OCI-M1 (cell line): ENCODE measurements at regions not wholly inside any gene's neighbourhood (a gene's known extent, or its start where the extent isn't known, plus 50 kb on each side); places are given as distances from the start of the nearest gene placed in this dataset.
"Not testable (repeated sequence)": the region's sequence is repeated elsewhere in the genome, so short reads cannot be mapped to it uniquely, and the experiment has no call there.

Source experiments
- DNase-seq: peaks from one replicate; lab custom pipeline; 2025; lab: John Stamatoyannopoulos, UW

- DNase-seq = no peak
Measured at GRCh38 chr5:136740228-136740627, 374.9 kb upstream of the TRPC7 start.

DNA sequence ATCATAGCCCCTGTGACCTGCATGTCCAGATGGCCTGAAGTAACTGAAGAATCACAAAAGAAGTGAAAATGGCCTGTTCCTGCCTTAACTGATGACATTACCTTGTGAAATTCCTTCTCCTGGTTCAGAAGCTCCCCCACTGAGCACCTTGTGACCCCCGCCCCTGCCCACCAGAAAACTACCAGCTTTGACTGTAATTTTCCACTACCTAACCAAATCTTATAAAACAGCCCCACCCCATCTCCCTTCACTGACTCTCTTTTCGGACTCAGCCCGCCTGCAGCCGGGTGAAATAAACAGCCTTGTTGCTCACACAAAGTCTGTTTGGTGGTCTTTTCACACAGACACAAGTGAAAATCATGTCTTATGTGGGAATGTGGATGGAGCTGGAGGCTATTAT, 373.9 kb upstream of the TRPC7 start:
- DNase-seq = not testable (repeated sequence)

DNA sequence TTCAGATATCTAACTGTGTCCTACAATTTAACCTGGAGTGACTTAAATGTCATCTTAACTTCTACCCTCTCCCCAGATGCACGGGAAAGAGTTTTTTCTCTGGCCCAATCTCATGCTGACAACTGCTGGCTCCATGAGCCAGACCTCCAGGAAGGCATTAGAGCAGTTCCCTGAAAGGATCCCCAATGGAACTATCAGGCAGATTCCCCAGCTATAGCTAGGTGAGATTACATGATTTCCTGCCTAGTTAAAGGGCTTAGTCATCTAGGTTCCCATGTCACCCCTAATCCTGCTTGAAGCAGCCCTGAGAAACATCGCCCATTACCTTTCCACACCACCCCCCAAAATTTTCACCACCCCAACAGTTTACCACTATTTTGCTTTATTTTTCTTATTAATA, 373.5 kb upstream of the TRPC7 start:
- DNase-seq = no peak

DNA sequence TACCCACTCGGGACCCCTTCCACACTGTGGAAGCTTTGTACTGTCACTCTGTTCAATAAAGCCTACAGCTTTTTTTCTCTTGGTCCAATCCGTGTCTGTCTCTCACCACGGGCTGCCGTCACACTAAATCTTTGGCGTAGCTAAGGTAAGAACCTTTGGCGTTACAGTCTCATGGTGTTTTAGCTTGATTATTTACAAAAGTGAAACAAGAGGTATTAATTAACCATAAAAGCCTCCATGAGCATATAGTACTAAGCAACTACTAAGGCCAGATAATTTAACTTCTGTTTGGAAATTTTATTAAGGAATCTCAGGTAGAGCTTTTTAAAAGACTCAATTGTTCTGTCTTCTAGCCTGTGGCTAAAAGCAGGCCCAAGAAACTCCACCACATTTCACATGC, 370.7 kb upstream of the TRPC7 start:
- no peak for DNase-seq

DNA sequence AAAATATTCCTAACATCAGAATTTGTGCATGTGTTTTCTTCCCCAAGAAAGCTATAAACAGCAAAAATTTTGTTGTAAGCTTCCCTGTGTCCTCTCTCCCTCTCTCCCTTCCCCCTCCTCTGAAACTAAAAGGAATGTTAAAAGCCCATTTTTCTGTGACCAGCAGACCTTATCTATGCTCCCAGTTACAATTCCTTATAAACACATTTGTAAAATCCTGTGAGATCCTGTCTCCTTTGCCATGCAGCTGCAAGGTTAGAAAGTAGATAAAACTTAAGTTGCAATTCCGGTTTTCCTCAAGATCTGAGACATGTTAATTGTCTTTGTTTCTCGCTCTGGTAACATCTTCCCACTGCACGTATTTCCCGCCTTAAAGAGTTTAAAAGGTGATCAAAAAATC, 370.3 kb upstream of the TRPC7 start:
- not testable (repeated sequence) for DNase-seq

DNA sequence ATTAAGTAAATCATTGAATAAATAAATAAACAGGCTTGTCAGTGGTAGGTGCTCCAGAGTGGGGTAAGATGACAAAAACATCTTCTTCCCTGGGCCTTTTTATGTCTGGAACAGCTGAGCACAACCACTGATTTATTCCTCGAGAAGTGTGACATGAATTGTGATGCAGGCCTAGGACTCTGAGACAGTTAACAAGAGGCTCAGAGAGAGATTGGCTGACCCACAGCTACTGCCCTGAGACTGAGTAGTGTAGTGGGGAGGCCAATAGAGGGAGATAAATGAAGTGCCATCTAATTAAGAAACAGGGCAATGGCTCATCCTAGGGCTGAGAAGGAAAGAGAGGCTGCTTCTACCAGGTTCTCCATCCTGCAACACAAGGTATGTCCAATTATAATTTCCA, 369.3 kb upstream of the TRPC7 start:
- no peak for DNase-seq

DNA sequence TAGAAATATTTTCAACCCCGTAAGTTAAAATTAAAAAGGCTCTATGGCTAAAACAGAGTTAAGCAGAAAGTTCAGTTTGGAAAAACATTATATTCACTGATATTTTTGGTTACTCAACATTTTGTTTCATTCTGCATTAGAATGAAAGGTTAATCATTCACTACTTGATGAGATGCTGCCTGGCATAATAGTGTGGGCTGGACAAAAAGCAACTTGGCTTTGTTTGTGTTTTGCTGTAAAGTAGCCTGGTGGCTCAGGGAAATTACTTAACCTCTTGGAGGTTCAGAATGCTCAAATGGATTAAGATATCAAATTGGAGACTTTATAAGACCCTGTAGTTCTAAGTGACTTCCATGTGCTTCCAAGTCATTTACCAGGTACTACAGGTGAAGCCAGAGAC, 367.4 kb upstream of the TRPC7 start:
- no peak for DNase-seq

DNA sequence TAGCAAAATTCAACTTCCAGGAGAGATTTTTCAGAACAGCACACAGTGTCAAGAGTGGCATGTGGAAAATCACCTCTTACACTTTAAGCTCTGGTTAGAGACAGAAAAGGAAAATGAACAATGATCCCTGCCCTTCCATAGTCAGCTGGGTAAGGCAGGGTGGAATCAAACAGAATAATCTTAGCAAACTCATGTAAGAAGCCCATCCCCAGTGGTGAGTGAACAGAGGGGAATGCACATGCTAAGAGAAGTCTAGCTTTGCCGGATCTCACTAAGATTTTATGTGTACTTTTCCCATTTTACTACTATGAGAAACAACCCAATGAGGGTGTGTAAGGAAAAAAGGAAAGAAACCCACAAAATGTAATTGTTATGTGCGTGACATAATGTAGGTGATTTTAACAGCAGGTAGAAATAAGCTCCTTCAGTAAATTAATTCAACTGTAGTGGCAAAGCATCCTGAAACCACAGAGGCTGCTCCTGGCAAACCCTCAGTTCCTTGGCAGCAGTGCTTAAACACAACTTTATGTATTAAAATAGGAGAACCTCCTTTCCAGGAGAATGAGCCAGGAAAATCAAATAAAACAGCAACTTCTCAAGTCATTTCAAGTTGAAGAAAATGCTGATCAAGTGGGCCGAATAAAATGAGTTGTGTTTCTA, 366.0 kb upstream of the TRPC7 start:
- no peak for DNase-seq

DNA sequence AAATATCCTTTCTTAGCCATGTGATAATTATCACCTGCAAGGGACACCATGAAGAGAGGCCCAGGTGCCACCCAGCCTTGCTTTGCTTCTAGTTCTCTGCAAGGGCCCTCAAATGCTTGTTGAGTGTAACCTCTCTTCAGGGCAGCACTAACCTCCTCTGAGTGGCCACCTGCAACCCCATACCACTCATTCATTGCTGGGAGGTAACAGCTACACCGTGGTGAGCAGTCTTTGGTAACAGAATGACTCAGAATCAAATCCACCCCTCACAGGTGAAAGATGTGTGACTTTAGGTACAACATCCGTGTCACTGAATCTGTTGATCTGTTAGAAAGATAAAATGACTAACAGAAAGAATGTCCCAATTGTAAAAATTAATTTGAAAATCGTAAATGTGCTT, 365.1 kb upstream of the TRPC7 start:
- no peak for DNase-seq

GRCh38 chr5:136729901-136730355, 364.6 kb upstream of the TRPC7 start:
- no peak for DNase-seq

DNA sequence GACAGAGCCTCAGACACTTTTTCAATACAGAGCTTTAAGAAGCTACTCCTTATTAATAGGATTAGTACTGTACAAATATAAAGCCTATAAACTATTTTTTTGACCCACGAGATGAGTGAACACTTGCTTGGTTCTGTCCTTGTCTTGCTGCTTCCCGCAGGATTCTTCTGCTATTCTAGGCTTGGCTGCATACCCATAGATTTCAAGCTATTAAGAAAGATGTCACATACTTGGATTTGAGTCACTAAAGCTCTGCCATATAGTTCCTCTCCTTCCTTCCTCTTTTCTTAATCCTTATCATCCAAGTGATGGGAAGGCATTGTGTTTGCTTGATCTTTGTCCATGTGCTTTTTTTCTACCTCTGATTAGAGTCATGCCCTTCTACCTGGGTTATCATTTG, 361.2 kb upstream of the TRPC7 start:
- DNase-seq = no peak

GRCh38 chr5:136724161-136724560, 358.8 kb upstream of the TRPC7 start:
- no peak for DNase-seq

DNA sequence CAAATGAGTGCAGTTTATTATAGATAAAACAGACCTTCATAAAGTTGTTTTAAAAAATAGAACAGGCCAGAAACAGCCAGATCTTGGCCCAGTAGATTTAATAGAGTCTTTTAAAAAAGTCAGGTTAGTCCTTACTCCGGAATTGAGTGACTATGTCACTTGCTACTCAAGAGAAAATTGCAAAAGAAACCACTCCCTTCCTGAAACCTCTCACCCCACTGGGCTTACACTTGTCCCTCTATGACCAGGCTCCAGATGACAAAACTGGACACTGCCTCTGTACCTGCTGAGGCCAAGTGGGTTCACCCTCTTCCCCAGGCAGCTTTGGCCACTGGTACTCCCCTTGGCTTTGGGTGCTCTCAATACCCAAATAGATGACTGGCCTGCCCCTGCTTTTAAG, 357.2 kb upstream of the TRPC7 start:
- no peak for DNase-seq

DNA sequence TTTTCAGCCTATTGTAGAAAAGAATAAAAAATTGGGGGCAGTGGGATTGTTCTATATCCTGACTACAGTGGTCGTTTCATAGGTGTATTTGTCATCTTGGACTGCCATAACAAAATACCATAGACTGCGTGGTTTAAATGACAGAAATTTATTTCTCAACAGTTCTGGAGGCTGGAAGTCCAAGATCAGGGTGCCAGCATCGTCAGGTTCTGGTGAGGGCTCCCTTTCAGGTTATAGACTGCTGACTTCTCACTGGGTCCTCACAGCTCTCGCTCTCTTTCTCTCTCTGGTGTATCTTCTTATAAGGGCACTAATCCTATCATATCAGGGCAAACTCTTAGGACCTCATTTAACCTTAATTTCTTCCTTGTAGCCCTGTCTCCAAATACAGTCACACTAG, 356.7 kb upstream of the TRPC7 start:
- no peak for DNase-seq

DNA sequence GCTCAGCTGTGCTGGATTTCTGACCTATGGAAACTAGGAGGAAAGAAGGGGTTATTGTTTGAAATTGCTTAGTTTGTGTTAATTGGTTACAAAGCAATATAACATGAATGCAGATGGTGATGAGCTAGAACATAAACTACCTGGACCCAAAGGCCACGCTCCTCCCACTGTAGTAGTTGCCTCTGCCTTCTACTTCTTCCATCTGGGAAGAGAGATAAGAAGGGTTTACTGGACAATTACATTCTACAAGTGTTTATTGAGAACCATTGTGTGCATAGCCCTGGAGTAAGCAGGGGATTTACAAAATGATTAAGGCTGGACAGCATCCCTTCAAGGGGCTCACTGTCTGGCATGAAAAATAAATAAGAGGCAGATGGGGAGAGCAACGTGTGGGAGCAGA, 355.3 kb upstream of the TRPC7 start:
- no peak for DNase-seq

DNA sequence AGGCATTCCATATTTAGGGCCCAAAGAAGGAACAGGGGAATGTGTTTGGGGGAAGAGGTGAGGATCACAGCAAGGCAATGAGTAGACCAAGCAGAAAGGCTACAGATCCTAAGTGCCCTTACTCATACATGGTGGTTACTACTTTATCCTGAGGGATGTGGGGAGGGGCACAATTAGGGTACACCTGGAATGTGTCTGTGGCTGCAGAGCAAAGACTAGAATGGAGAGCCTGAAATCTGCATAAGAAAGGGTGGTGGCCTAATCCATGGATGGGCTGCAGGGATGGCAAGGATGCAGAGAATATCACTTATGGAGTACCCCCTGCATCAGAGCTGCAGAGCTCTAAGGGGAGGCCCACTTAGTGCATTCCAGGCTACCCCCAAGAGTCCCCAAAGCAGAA, 352.6 kb upstream of the TRPC7 start:
- no peak for DNase-seq

DNA sequence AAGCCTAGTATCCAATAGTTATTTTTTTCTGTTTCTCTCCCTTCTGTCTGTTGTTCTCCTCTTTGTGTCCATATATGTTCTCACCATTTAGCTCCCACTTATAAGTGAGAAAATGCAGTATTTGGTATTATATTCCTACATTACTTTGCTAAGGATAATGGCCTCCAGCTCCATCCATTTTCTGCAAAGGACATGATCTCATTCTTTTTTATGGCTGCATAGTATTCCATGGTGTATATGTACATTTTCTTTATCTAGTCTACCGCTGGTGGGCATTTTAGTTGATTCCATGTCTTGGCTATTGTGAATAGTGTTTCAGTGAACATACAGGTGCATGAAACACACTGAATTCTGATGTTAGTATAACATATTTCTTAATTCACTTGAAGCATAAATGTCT, 348.9 kb upstream of the TRPC7 start:
- no peak for DNase-seq

GRCh38 chr5:136712628-136713027, 347.3 kb upstream of the TRPC7 start:
- no peak for DNase-seq

DNA sequence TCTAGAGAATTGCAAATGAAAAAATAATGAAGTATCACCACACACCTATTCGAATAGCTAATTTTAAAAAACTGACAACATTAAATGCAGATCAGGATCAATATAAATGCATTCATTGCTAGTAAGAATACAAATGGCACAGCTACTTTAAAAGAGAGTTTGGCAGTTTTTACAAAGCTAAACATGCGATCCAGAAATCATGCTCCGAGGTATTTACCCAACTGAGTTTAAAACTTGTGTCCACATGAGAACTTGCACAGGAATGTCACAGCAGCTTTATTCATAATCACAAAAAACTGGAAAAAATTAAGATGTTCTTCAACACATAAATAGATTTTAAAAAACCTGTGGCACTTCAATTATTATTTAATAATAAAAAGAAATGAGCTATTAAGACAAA, 345.5 kb upstream of the TRPC7 start:
- DNase-seq = no peak

DNA sequence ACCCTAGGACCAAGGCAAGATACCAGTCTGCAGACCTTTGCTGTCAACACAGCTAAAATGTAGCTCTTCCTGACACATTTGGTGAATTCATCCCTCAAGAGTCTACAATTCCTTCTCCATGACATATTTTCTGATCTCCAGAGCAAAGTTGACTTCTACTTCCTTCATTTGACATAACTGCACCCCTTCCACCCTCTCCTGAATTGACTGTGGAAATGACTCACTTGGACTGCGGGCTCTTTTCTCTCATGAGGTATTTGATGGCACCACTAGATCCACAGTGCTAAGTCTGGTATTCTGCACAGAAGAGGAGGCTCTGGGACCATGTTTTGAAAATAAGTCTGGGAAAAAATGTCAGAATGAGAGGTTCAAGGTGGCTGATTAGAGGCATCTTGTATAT, 338.4 kb upstream of the TRPC7 start:
- no peak for DNase-seq

GRCh38 chr5:136703036-136703435, 337.7 kb upstream of the TRPC7 start:
- DNase-seq = no peak

- no peak for DNase-seq
Measured at GRCh38 chr5:136701191-136701590, 335.8 kb upstream of the TRPC7 start.

DNA sequence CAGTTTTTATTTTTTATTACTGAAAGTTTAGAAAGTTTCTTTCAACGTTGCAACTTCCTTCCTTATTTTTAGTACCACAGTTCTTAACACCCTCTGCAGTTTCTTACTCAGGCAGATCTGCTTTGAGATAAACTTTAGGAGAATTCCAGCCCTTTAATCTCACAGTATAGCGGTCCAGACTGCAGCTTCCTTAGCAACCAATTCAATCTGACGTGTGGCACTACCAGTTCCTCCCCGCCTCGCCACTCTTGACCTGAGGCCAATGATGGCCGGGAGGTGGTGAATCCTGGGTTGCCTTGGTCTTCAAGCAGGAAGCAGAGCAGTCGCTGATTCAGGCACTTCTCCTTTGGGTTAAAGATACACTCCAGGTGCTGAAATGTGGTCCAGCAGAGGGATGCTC, 334.3 kb upstream of the TRPC7 start:
- DNase-seq = no peak

DNA sequence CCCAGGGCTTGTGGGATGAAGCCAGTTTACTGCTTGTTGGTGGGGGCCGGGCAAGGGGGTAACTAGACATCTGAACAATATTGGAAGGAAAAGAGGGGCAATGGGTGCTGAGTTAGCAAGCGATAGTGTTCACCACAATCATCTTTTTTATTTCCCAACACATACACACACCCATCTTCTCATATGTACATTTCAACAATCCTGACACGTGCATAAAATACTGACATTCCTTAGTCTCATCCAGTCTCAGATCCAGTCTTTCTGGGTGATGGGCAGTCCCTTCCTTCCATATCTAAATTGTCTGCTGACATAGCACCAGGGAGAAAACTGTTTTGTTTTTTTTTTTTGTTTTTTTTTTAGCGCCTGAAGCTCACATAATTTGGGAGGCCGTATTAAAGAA, 333.6 kb upstream of the TRPC7 start:
- DNase-seq = no peak

DNA sequence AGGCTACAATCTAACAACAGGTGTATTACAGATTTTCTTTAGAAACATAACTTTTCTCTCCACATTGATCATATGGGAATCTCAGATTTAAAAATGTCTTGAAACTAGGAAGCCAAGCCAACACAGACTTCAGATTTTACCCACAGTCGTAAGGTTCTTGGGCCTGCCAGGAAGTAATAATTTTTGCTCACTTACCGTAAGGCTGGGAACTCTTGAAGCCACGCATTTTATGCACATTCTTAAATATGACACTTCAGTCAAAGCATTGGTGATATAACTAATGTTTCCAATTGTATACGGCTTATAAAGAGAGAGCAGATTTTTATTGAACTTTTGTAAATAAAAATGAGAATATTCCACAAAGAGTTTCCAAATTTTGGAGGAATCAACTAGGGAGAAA, 328.9 kb upstream of the TRPC7 start:
- no peak for DNase-seq
